HL-60 (cell line): ENCODE measurements at regions not wholly inside any gene's neighbourhood (a gene's known extent, or its start where the extent isn't known, plus 50 kb on each side); places are given as distances from the start of the nearest gene placed in this dataset.

Experiments used
- DNase-seq, 2 experiments: peaks; one replicate each; pipeline ENCODE4 v3.0.0-alpha.2; 2010 to 2020; ENCODE audit warnings: low read depth in 1 of 2, low spot score in 1 of 2
- H3K27ac ChIP-seq: fragments of 250-450 bp; sonication (Bioruptor Pico); replicated peaks from 2 replicates; pipeline ENCODE4 v1.5.1; 2020; ENCODE audit warnings: mild to moderate bottlenecking, moderate library complexity
- H3K27me3 ChIP-seq: fragments of 250-450 bp; sonication (Bioruptor Pico); 2 replicates; pipeline ENCODE4 v1.5.1; 2021; ENCODE audit warnings: mild to moderate bottlenecking, moderate library complexity; ENCODE audit not compliant: insufficient read depth, poor library complexity, severe bottlenecking
- H3K4me3 ChIP-seq: replicated peaks from 2 replicates; pipeline ENCODE4 v1.5.1; 2011; ENCODE audit warnings: mild to moderate bottlenecking, control low read depth, low read length; ENCODE audit not compliant: insufficient read depth
- CTCF ChIP-seq: IDR thresholded peaks from one replicate; pipeline ENCODE4 v1.5.1; 2011; ENCODE audit warnings: low read length, control low read depth, inconsistent platforms; ENCODE audit not compliant: insufficient read depth
- GABPA ChIP-seq: IDR thresholded peaks from 2 replicates; pipeline ENCODE4 v1.6.1; 2012; ENCODE audit warnings: low read depth
- POLR2AphosphoS5 ChIP-seq: IDR thresholded peaks from 2 replicates; pipeline ENCODE4 v1.6.1; 2012; ENCODE audit warnings: low read depth
- TF ChIP-seq, protein P1 (sequence below): IDR thresholded peaks from 2 replicates; pipeline ENCODE4 v1.6.1; 2012; ENCODE audit warnings: low read depth; ENCODE audit not compliant: insufficient replicate concordance

DNA sequence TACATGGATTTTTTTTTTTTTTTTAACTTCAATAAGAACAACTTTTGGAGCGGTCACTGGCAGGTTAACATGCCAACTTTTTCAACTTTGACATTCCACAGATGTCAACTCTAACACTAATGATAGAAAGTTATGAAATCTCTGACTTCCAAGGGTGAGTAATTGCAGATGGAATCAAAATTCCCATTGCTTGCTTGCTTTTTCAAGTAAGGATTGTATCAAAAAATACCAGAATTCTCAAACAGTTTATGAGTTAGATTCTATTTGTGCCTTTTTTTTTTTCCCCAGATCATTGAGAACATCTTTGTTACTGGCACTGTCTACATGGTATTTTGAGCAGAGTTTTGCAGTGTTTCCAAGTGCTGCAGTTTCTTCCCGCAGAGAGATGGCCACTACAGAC lies 50.3 kb upstream of the OTUD4 start:
- no peak overlapping the region for H3K27ac ChIP-seq
- no peak for TF ChIP-seq CTCF
- TF ChIP-seq, protein P1, sequence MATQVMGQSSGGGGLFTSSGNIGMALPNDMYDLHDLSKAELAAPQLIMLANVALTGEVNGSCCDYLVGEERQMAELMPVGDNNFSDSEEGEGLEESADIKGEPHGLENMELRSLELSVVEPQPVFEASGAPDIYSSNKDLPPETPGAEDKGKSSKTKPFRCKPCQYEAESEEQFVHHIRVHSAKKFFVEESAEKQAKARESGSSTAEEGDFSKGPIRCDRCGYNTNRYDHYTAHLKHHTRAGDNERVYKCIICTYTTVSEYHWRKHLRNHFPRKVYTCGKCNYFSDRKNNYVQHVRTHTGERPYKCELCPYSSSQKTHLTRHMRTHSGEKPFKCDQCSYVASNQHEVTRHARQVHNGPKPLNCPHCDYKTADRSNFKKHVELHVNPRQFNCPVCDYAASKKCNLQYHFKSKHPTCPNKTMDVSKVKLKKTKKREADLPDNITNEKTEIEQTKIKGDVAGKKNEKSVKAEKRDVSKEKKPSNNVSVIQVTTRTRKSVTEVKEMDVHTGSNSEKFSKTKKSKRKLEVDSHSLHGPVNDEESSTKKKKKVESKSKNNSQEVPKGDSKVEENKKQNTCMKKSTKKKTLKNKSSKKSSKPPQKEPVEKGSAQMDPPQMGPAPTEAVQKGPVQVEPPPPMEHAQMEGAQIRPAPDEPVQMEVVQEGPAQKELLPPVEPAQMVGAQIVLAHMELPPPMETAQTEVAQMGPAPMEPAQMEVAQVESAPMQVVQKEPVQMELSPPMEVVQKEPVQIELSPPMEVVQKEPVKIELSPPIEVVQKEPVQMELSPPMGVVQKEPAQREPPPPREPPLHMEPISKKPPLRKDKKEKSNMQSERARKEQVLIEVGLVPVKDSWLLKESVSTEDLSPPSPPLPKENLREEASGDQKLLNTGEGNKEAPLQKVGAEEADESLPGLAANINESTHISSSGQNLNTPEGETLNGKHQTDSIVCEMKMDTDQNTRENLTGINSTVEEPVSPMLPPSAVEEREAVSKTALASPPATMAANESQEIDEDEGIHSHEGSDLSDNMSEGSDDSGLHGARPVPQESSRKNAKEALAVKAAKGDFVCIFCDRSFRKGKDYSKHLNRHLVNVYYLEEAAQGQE: no peak
- TF ChIP-seq POLR2AphosphoS5: no peak
- no peak for TF ChIP-seq GABPA
- DNase-seq: no peak

More for the DNA sequence above, 50.3 kb upstream of the OTUD4 start:
- H3K4me3 ChIP-seq: no peak overlapping the region
- no peaks in the 10 kb centered on the region for H3K27me3 ChIP-seq
